ENCODE measurements at regions not wholly inside any gene's neighbourhood (a gene's known extent, or its start where the extent isn't known, plus 50 kb on each side); places are given as distances from the start of the nearest gene placed in this dataset.
"Not testable (repeated sequence)": the region's sequence is repeated elsewhere in the genome, so short reads cannot be mapped to it uniquely, and the experiment has no call there.

- ChIA-PET CTCF (interaction anchor here (1.4 kb wide), 1 partner anchor 612 kb away, joined by 3 read pairs; no protein-coding TSS in a partner anchor), POLR2A (no interaction called here)
- no peak overlapping the region for H3K9ac ChIP-seq (ENCODE audit: low read length)
- H3K9me3 ChIP-seq (ENCODE audit: control extremely low read depth in 1 of 3, control insufficient read depth in 2 of 3, insufficient read depth in 1 of 3, low read length in 2 of 3): peaks cover 0 to 9% (median 3%) of the 10 kb centered on the region in 3 donors
- H4K20me1 ChIP-seq (ENCODE audit: control insufficient read depth, insufficient read depth, low read length, poor library complexity, severe bottlenecking): no peaks in the 10 kb centered on the region
- H3K4me1 ChIP-seq (ENCODE audit: control insufficient read depth in 2 of 2, insufficient read depth in 2 of 2, low read length in 2 of 2): no peaks in the 10 kb centered on the region
- ATAC-seq (ENCODE audit: low read depth) (no peak), DNase-seq (no peak)
- no peak overlapping the region for H3K27ac ChIP-seq (ENCODE audit: low read length in 2 of 2)
- H3K79me2 ChIP-seq (ENCODE audit: control insufficient read depth, insufficient read depth, low read length): no peaks in the 10 kb centered on the region
- no peak overlapping the region for H2AFZ ChIP-seq (ENCODE audit: insufficient read depth, low read depth, low read length, poor library complexity, severe bottlenecking)
- no peaks in the 10 kb centered on the region for H3K4me1 Mint-ChIP-seq
- H3K4me3 Mint-ChIP-seq: no peak overlapping the region
- H3K36me3 ChIP-seq (replicated peaks in 1 of 2; ENCODE audit: control extremely low read depth in 1 of 2, control insufficient read depth in 1 of 2, extremely low read depth in 1 of 2, insufficient read depth in 2 of 2, low read length in 1 of 2): no peaks in the 10 kb centered on the region
- no peak overlapping the region for H3K27ac Mint-ChIP-seq
- 92% methylated on average over 8 of the region's 9 CpGs for WGBS (ENCODE audit: insufficient coverage)
- H3K27me3 ChIP-seq (replicated peaks in 1 of 4; ENCODE audit: control extremely low read depth in 1 of 4, control insufficient read depth in 3 of 4, insufficient read depth in 4 of 4, low read length in 3 of 4): peaks cover 0 to 4% (median 0%) of the 10 kb centered on the region in 4 experiments
- no peak overlapping the region for H3K4me2 ChIP-seq (replicated peaks; ENCODE audit: low read depth, low read length, poor library complexity, severe bottlenecking)
- intact Hi-C loops (cut with micrococcal nuclease): no loop called here
- TF ChIP-seq CTCF (IDR thresholded peaks at IDR 0.05): no peak
- H3K27me3 Mint-ChIP-seq: peaks cover 19% of the 10 kb centered on the region
- no peaks in the 10 kb centered on the region for H3K9me3 Mint-ChIP-seq (ENCODE audit: insufficient read depth)
- no peak overlapping the region for H3K4me3 ChIP-seq (ENCODE audit: control extremely low read depth in 1 of 5, extremely low read depth in 1 of 5, insufficient read depth in 1 of 5, low read depth in 2 of 5, low read length in 4 of 5)
Measured at GRCh38 chr12:124159655-124160054, 135.2 kb upstream of the RFLNA start.

GRCh38 chr12:124160097-124160756, 134.7 kb upstream of the RFLNA start:
- no peak overlapping the region for H3K9ac ChIP-seq (ENCODE audit: low read length)
- Mint-ChIP-seq H3K27me3 (peaks cover 19% of the 10 kb centered on the region), H3K9me3 (ENCODE audit: insufficient read depth) (peaks cover 3% of the 10 kb centered on the region), H3K4me1 (no peaks in the 10 kb centered on the region), H3K27ac (no peak overlapping the region), H3K4me3 (no peak overlapping the region)
- no peaks in the 10 kb centered on the region for H3K79me2 ChIP-seq (ENCODE audit: control insufficient read depth, insufficient read depth, low read length)
- peaks cover 0 to 4% (median 0%) of the 10 kb centered on the region in 4 experiments for H3K27me3 ChIP-seq (replicated peaks in 1 of 4; ENCODE audit: control extremely low read depth in 1 of 4, control insufficient read depth in 3 of 4, insufficient read depth in 4 of 4, low read length in 3 of 4)
- H2AFZ ChIP-seq (ENCODE audit: insufficient read depth, low read depth, low read length, poor library complexity, severe bottlenecking): no peak overlapping the region
- H3K4me3 ChIP-seq (ENCODE audit: control extremely low read depth in 1 of 5, extremely low read depth in 1 of 5, insufficient read depth in 1 of 5, low read depth in 2 of 5, low read length in 4 of 5): no peak overlapping the region
- ChIA-PET CTCF (no interaction called here), POLR2A (no interaction called here)
- DNase-seq (no peak), ATAC-seq (ENCODE audit: low read depth) (no peak)
- no peaks in the 10 kb centered on the region for H3K4me1 ChIP-seq (ENCODE audit: control insufficient read depth in 2 of 2, insufficient read depth in 2 of 2, low read length in 2 of 2)
- no peak for TF ChIP-seq CTCF (IDR thresholded peaks at IDR 0.05)
- TF ChIP-seq EZH2 (IDR thresholded peaks at IDR 0.05; ENCODE audit: borderline replicate concordance, insufficient read depth, low read depth, low read length, poor library complexity, severe bottlenecking): no peak
- peaks cover 0 to 10% (median 3%) of the 10 kb centered on the region in 3 donors for H3K9me3 ChIP-seq (ENCODE audit: control extremely low read depth in 1 of 3, control insufficient read depth in 2 of 3, insufficient read depth in 1 of 3, low read length in 2 of 3)
- intact Hi-C loops (cut with micrococcal nuclease): no loop called here
- 95% methylated on average over 7 of the region's 11 CpGs for WGBS (ENCODE audit: insufficient coverage)
- no peak overlapping the region for H3K4me2 ChIP-seq (replicated peaks; ENCODE audit: low read depth, low read length, poor library complexity, severe bottlenecking)
- no peak overlapping the region for H3K27ac ChIP-seq (ENCODE audit: low read length in 2 of 2)
- H3K36me3 ChIP-seq (replicated peaks in 1 of 2; ENCODE audit: control extremely low read depth in 1 of 2, control insufficient read depth in 1 of 2, extremely low read depth in 1 of 2, insufficient read depth in 2 of 2, low read length in 1 of 2): no peaks in the 10 kb centered on the region
- no peaks in the 10 kb centered on the region for H4K20me1 ChIP-seq (ENCODE audit: control insufficient read depth, insufficient read depth, low read length, poor library complexity, severe bottlenecking)

GRCh38 chr12:124161402-124161801, 133.5 kb upstream of the RFLNA start:
- H3K27ac ChIP-seq (ENCODE audit: low read length in 2 of 2); H3K4me1 Mint-ChIP-seq; H3K4me2 ChIP-seq (replicated peaks; ENCODE audit: low read depth, low read length, poor library complexity, severe bottlenecking); ATAC-seq (ENCODE audit: low read depth); H3K4me3 ChIP-seq (ENCODE audit: control extremely low read depth in 1 of 5, extremely low read depth in 1 of 5, insufficient read depth in 1 of 5, low read depth in 2 of 5, low read length in 4 of 5); DNase-seq; H3K27ac Mint-ChIP-seq; H3K9ac ChIP-seq (ENCODE audit: low read length); H3K27me3 ChIP-seq (replicated peaks in 1 of 4; ENCODE audit: control extremely low read depth in 1 of 4, control insufficient read depth in 3 of 4, insufficient read depth in 4 of 4, low read length in 3 of 4); H3K36me3 ChIP-seq (replicated peaks in 1 of 2; ENCODE audit: control extremely low read depth in 1 of 2, control insufficient read depth in 1 of 2, extremely low read depth in 1 of 2, insufficient read depth in 2 of 2, low read length in 1 of 2); H4K20me1 ChIP-seq (ENCODE audit: control insufficient read depth, insufficient read depth, low read length, poor library complexity, severe bottlenecking); H3K9me3 Mint-ChIP-seq (ENCODE audit: insufficient read depth); H3K9me3 ChIP-seq (ENCODE audit: control extremely low read depth in 1 of 3, control insufficient read depth in 2 of 3, insufficient read depth in 1 of 3, low read length in 2 of 3); H2AFZ ChIP-seq (ENCODE audit: insufficient read depth, low read depth, low read length, poor library complexity, severe bottlenecking); POLR2A ChIA-PET; CTCF ChIA-PET; H3K79me2 ChIP-seq (ENCODE audit: control insufficient read depth, insufficient read depth, low read length); H3K4me1 ChIP-seq (ENCODE audit: control insufficient read depth in 2 of 2, insufficient read depth in 2 of 2, low read length in 2 of 2); H3K4me3 Mint-ChIP-seq; intact Hi-C loops (cut with micrococcal nuclease): not testable (repeated sequence)
- no CpG with 5 or more reads among the region's 9 CpGs for WGBS (ENCODE audit: insufficient coverage)
- peaks cover 16% of the 10 kb centered on the region for H3K27me3 Mint-ChIP-seq

Measured in B cell (primary cell).